Central memory CD8-positive, alpha-beta T cell (primary cell): ENCODE measurements at regions not wholly inside any gene's neighbourhood (a gene's known extent, or its start where the extent isn't known, plus 50 kb on each side); places are given as distances from the start of the nearest gene placed in this dataset.

ENCODE experiments used
- ATAC-seq: fragments of 150-1000 bp; cut with Tn5 transposase; replicated peaks from 2 replicates; pipeline ENCODE4 v1.10.0; 2022; ENCODE audit warnings: mild to moderate bottlenecking, moderate FRiP score, moderate number of reproducible peaks; ENCODE audit not compliant: poor library complexity, severe bottlenecking; ENCODE audit errors: extremely low read depth
- DNase-seq, 2 donors: peaks; one replicate each; pipeline ENCODE4 v3.0.0; 2021; ENCODE audit warnings: low spot score in 2 of 2
- H3K27ac Mint-ChIP-seq: one replicate; pipeline ENCODE4 v1.8.0; 2022; ENCODE audit warnings: low read depth, mild to moderate bottlenecking, moderate library complexity, mixed read lengths
- H3K27me3 Mint-ChIP-seq: one replicate; pipeline ENCODE4 v1.8.0; 2022; ENCODE audit warnings: mixed read lengths
- H3K36me3 Mint-ChIP-seq: one replicate; pipeline ENCODE4 v1.8.0; 2022; ENCODE audit warnings: mild to moderate bottlenecking, moderate library complexity, mixed read lengths; ENCODE audit not compliant: insufficient read depth
- H3K4me1 Mint-ChIP-seq: one replicate; pipeline ENCODE4 v1.8.0; 2022; ENCODE audit warnings: mixed read lengths
- H3K4me3 Mint-ChIP-seq: one replicate; pipeline ENCODE4 v1.8.0; 2022; ENCODE audit warnings: mild to moderate bottlenecking, moderate library complexity, mixed read lengths
- H3K9me3 Mint-ChIP-seq: one replicate; pipeline ENCODE4 v1.8.0; 2022; ENCODE audit warnings: mixed read lengths

DNA sequence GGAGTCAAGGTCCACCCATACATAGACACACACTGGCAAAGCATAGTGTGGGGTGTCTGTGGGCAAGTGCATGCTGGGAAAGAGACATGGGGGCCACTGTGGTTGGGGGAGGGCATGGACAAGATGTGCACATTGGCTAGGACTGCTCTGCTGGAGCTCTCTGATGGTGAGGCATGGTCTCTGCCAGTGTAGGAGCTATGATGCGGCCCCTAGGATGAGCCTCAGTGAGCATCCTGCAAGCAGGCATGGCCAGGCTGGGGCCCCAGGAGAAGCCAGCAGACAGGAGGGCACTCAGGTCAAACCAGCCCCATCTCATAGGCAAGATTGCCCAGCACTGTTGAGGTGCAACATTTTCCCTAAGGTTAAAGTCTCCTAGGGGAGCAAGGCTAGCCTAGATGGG, 489.4 kb downstream of the DNAJB9 start:
- no peak for DNase-seq
- no peak overlapping the region for H3K27ac Mint-ChIP-seq
- peaks cover 20% of the 10 kb centered on the region for H3K9me3 Mint-ChIP-seq

GRCh38 chr7:109062798-109063197, 493.1 kb downstream of the DNAJB9 start:
- Mint-ChIP-seq H3K9me3 (peaks cover 27% of the 10 kb centered on the region), H3K27me3 (no peaks in the 10 kb centered on the region), H3K4me1 (no peaks in the 10 kb centered on the region), H3K36me3 (no peaks in the 10 kb centered on the region), H3K4me3 (no peak overlapping the region), H3K27ac (no peak overlapping the region)
- ATAC-seq (no peak), DNase-seq (no peak)

More for the DNA sequence above, 489.4 kb downstream of the DNAJB9 start:
- Mint-ChIP-seq H3K36me3 (no peaks in the 10 kb centered on the region), H3K27me3 (no peaks in the 10 kb centered on the region), H3K4me1 (no peaks in the 10 kb centered on the region), H3K4me3 (no peak overlapping the region)
- no peak for ATAC-seq

DNA sequence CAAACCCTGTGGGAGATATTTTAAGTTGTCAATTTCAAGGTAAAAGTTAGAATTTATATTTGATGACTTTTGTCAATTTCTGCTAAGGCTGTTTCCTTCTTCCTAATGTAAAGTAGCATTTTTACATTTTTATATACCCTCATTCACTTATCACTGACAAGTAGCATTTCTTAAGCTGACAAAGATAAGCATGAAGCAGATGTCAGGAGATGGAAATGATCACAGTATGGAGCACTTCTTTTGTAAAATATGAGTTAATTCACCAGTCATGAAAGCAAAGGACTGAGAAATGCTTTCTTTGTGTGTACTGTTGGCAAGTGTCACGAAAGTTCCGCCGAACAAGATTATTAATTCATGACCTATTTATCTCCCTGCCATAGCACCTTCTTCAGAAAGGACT, 503.9 kb downstream of the DNAJB9 start:
- H3K4me3 Mint-ChIP-seq = no peak overlapping the region
- DNase-seq (no peak), ATAC-seq (no peak)
- H3K9me3 Mint-ChIP-seq = peaks cover 5% of the 10 kb centered on the region
- H3K4me1 Mint-ChIP-seq = no peaks in the 10 kb centered on the region
- H3K27ac Mint-ChIP-seq = no peak overlapping the region
- peaks cover 2% of the 10 kb centered on the region for H3K36me3 Mint-ChIP-seq
- H3K27me3 Mint-ChIP-seq = no peaks in the 10 kb centered on the region

- Mint-ChIP-seq H3K27me3 (no peaks in the 10 kb centered on the region), H3K27ac (no peak overlapping the region)
These were observed 506.8 kb downstream of the DNAJB9 start for GRCh38 chr7:109076396-109076972.

DNA sequence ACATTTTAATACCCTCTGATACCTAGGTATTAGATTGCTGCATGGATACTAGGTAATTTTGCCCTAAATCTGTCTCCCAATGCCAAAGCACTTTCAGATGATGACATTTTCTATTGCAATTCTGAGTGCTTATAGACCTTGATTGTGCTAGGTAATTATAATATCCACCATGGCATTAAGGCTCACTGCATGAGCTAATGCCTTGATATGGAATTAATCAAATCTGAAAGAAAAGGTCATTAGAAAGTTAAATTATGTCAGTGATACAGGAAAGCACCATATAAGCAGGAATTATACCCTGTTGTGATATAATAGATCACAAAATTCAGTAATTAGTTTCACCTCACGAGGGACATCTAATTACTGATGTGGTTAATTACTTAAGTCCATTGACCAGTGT, 521.4 kb downstream of the DNAJB9 start:
- Mint-ChIP-seq H3K4me1 (no peaks in the 10 kb centered on the region), H3K36me3 (no peaks in the 10 kb centered on the region), H3K9me3 (no peaks in the 10 kb centered on the region), H3K4me3 (no peak overlapping the region), H3K27me3 (no peaks in the 10 kb centered on the region), H3K27ac (no peak overlapping the region)
- no peak for ATAC-seq
- no peak for DNase-seq

More at GRCh38 chr7:109076396-109076972, 506.8 kb downstream of the DNAJB9 start:
- no peak overlapping the region for H3K4me3 Mint-ChIP-seq
- ATAC-seq (no peak), DNase-seq (no peak)
- H3K9me3 Mint-ChIP-seq = peaks cover 12% of the 10 kb centered on the region
- H3K36me3 Mint-ChIP-seq = no peaks in the 10 kb centered on the region
- H3K4me1 Mint-ChIP-seq = no peaks in the 10 kb centered on the region

DNA sequence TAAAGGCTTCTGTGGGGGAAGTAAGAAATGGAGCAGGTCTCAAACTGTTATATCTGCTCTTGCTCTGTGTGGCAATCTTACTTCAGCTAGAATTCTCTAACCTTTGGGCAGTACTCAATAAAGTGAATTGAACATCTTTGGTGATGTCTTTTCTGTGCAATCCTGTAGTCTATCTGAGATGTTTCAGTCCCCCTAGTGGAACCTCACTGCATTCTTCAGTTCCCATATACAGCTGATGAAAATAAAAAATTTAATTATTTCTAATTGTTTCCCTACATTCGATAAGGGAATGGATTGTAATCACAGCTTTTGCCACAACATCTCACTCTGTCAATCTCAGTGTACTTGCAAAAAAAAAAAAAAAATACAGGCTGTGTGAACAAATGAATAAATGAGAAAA, 522.6 kb downstream of the DNAJB9 start:
- H3K4me1 Mint-ChIP-seq = no peaks in the 10 kb centered on the region
- no peaks in the 10 kb centered on the region for H3K27me3 Mint-ChIP-seq
- DNase-seq (no peak), ATAC-seq (no peak)
- no peaks in the 10 kb centered on the region for H3K36me3 Mint-ChIP-seq
- no peak overlapping the region for H3K4me3 Mint-ChIP-seq
- no peaks in the 10 kb centered on the region for H3K9me3 Mint-ChIP-seq
- H3K27ac Mint-ChIP-seq = no peak overlapping the region

DNA sequence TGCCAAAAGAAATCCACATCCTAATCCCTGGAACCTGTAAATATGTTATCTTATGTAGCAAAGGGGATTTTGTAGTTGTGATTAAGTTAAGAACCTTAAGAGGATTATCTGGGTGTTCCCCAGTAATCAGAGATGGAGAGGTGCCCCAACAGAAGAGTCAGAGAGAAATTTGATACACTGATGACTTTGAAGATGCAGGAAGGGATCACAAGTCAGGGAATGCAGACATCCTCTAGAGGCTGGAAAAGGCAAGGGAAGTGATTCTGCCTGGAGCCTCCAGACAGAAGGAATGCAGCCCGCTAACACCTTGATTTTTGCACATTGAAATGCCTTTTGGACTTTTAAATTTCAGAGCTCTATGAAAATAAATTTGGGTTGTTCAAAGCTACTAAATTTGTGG, 531.7 kb downstream of the DNAJB9 start:
- ATAC-seq (no peak), DNase-seq (no peak)
- H3K9me3 Mint-ChIP-seq = peaks cover 6% of the 10 kb centered on the region
- H3K27me3 Mint-ChIP-seq = no peaks in the 10 kb centered on the region
- H3K36me3 Mint-ChIP-seq = no peaks in the 10 kb centered on the region
- H3K4me1 Mint-ChIP-seq = no peaks in the 10 kb centered on the region
- H3K27ac Mint-ChIP-seq = no peak overlapping the region
- no peak overlapping the region for H3K4me3 Mint-ChIP-seq

DNA sequence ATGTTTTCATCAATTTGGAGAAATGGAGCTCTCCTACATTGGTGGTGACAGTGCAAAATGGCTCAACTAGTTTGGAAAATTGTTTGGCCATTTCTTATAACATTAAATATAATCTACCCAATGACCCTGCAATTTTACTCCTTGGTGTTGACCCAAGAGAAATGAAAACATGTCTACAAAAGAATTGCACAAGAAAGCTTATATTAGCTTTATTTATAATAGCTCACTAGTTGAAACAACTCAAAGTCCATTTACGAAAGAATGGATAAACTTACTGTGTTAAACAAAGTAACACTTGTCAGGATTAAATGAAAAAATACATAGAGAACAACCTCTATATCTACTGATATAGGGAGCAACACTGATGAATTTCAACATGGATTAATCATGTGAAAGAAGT, 539.9 kb downstream of the DNAJB9 start:
- H3K27me3 Mint-ChIP-seq = no peaks in the 10 kb centered on the region
- no peak overlapping the region for H3K4me3 Mint-ChIP-seq
- no peaks in the 10 kb centered on the region for H3K36me3 Mint-ChIP-seq
- no peak overlapping the region for H3K27ac Mint-ChIP-seq
- no peaks in the 10 kb centered on the region for H3K4me1 Mint-ChIP-seq
- H3K9me3 Mint-ChIP-seq = peaks cover 23% of the 10 kb centered on the region
- DNase-seq = no peak
- no peak for ATAC-seq

DNA sequence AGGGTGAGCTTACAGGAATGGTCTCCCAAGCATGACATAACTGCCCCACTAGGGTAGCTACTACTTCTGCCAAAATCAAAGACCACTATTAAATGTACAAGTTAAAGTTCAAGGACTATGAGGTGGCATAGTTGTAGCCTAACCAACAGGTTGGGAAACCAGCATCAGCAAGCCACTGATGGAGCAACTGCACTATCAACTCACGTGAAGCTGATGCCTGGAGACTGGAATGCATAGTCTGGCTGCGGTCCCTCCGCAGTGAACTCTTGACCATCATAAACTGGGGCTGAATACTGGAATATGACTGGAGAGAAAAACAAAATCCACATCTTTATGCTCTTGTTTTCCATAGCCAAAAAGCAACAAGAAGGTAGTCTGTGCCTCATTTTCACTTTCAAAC, 541.4 kb downstream of the DNAJB9 start:
- Mint-ChIP-seq H3K36me3 (no peaks in the 10 kb centered on the region), H3K27me3 (no peaks in the 10 kb centered on the region), H3K4me1 (no peaks in the 10 kb centered on the region), H3K9me3 (peaks cover 27% of the 10 kb centered on the region), H3K4me3 (no peak overlapping the region), H3K27ac (no peak overlapping the region)
- ATAC-seq (no peak), DNase-seq (no peak)

- DNase-seq (no peak), ATAC-seq (no peak)
- Mint-ChIP-seq H3K27me3 (no peaks in the 10 kb centered on the region), H3K4me1 (no peaks in the 10 kb centered on the region), H3K36me3 (no peaks in the 10 kb centered on the region), H3K4me3 (no peak overlapping the region), H3K27ac (no peak overlapping the region), H3K9me3 (peaks cover 27% of the 10 kb centered on the region)
These were observed 552.1 kb downstream of the DNAJB9 start for GRCh38 chr7:109121599-109122300.

- no peaks in the 10 kb centered on the region for H3K27me3 Mint-ChIP-seq
- ATAC-seq = no peak
- peaks cover 23% of the 10 kb centered on the region for H3K9me3 Mint-ChIP-seq
- DNase-seq = no peak
- H3K27ac Mint-ChIP-seq = no peak overlapping the region
- H3K4me3 Mint-ChIP-seq = no peak overlapping the region
- H3K36me3 Mint-ChIP-seq = no peaks in the 10 kb centered on the region
- H3K4me1 Mint-ChIP-seq = no peaks in the 10 kb centered on the region
These were observed 555.3 kb downstream of the DNAJB9 start for GRCh38 chr7:109125001-109125400.

GRCh38 chr7:109126404-109127050, 556.9 kb downstream of the DNAJB9 start:
- DNase-seq = no peak
- H3K27ac Mint-ChIP-seq = no peak overlapping the region
- no peak for ATAC-seq
- no peak overlapping the region for H3K4me3 Mint-ChIP-seq
- H3K9me3 Mint-ChIP-seq = peaks cover 28% of the 10 kb centered on the region
- H3K36me3 Mint-ChIP-seq = no peaks in the 10 kb centered on the region
- no peaks in the 10 kb centered on the region for H3K27me3 Mint-ChIP-seq
- no peaks in the 10 kb centered on the region for H3K4me1 Mint-ChIP-seq

DNA sequence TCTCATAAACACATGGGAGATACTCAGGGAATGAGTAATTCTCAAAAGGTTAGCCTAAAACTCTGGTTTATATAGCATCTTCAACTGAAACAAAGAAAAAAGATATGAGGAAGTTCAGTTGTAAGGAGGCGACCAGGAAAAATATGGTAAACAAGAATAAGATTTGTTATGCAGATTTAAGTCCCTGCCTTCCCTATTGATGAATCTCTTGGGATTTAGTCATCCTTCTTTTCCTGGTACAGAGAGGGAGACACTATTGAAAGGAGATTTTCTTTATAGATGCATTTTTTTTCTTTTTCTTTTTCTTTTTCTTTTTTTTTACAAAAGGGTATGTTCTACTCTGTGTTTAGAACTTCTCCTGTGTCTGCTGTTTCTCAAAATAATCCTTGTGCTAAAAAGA, 557.5 kb downstream of the DNAJB9 start:
- DNase-seq (no peak), ATAC-seq (no peak)
- no peaks in the 10 kb centered on the region for H3K4me1 Mint-ChIP-seq
- no peaks in the 10 kb centered on the region for H3K36me3 Mint-ChIP-seq
- no peak overlapping the region for H3K4me3 Mint-ChIP-seq
- H3K9me3 Mint-ChIP-seq = peaks cover 28% of the 10 kb centered on the region
- H3K27ac Mint-ChIP-seq = no peak overlapping the region
- H3K27me3 Mint-ChIP-seq = no peaks in the 10 kb centered on the region
